ENCODE measurements at regions not wholly inside any gene's neighbourhood (a gene's known extent, or its start where the extent isn't known, plus 50 kb on each side); places are given as distances from the start of the nearest gene placed in this dataset.

- DNase-seq, result peak in 1 of 5 donors; percentile 19
- Histone ChIP-seq H3K27me3 (ENCODE audit: control insufficient read depth, insufficient read depth, low read length) (peaks cover 48% of the 10 kb centered on the region), H3K4me1 (ENCODE audit: control insufficient read depth in 2 of 3, insufficient read depth in 2 of 3, low read depth in 1 of 3, low read length in 3 of 3) (peaks cover 0 to 4% (median 0%) of the 10 kb centered on the region in 3 donors), H3K36me3 (ENCODE audit: control insufficient read depth in 2 of 3, insufficient read depth in 3 of 3, low read length in 3 of 3) (no peaks in the 10 kb centered on the region), H3K9me3 (ENCODE audit: control insufficient read depth in 2 of 3, insufficient read depth in 1 of 3, low read length in 3 of 3) (no peaks in the 10 kb centered on the region), H3K4me3 (ENCODE audit: low read length in 3 of 3) (no peak overlapping the region), H3K27ac (ENCODE audit: low read depth in 2 of 2, low read length in 2 of 2) (no peak overlapping the region), H3K9ac (ENCODE audit: low read length in 3 of 3) (no peak overlapping the region)
- intact Hi-C loops (cut with DNase I), result no loop called here
- no peak for TF ChIP-seq CTCF (IDR thresholded peaks at IDR 0.05; ENCODE audit: borderline replicate concordance, extremely low read depth, insufficient read depth)
- no peak for FAIRE-seq
These were observed 57.1 kb upstream of the NKAP start for GRCh38 chrX:120000490-120001246.

- peak in 1 of 5 donors; percentile 53 for DNase-seq
- no peak overlapping the region for H3K9ac ChIP-seq (ENCODE audit: low read length in 3 of 3)
- no peak for FAIRE-seq
- no peaks in the 10 kb centered on the region for H3K9me3 ChIP-seq (ENCODE audit: control insufficient read depth in 2 of 3, insufficient read depth in 1 of 3, low read length in 3 of 3)
- no peak overlapping the region for H3K27ac ChIP-seq (ENCODE audit: low read depth in 2 of 2, low read length in 2 of 2)
- no peak for TF ChIP-seq CTCF (IDR thresholded peaks at IDR 0.05; ENCODE audit: borderline replicate concordance, extremely low read depth, insufficient read depth)
- no peak overlapping the region for H3K4me3 ChIP-seq (ENCODE audit: low read length in 3 of 3)
- peaks cover 57% of the 10 kb centered on the region for H3K27me3 ChIP-seq (ENCODE audit: control insufficient read depth, insufficient read depth, low read length)
- H3K4me1 ChIP-seq (ENCODE audit: control insufficient read depth in 2 of 3, insufficient read depth in 2 of 3, low read depth in 1 of 3, low read length in 3 of 3), result peaks cover 0 to 4% (median 0%) of the 10 kb centered on the region in 3 donors
- H3K36me3 ChIP-seq (ENCODE audit: control insufficient read depth in 2 of 3, insufficient read depth in 3 of 3, low read length in 3 of 3), result no peaks in the 10 kb centered on the region
- intact Hi-C loops (cut with DNase I), result no loop called here
These were observed 55.6 kb upstream of the NKAP start for GRCh38 chrX:119999087-119999634.

- no peak overlapping the region for H3K4me3 ChIP-seq (ENCODE audit: low read length in 3 of 3)
- no peak overlapping the region for H3K27ac ChIP-seq (ENCODE audit: low read depth in 2 of 2, low read length in 2 of 2)
- no peaks in the 10 kb centered on the region for H3K36me3 ChIP-seq (ENCODE audit: control insufficient read depth in 2 of 3, insufficient read depth in 3 of 3, low read length in 3 of 3)
- peaks cover 0 to 4% (median 0%) of the 10 kb centered on the region in 3 donors for H3K4me1 ChIP-seq (ENCODE audit: control insufficient read depth in 2 of 3, insufficient read depth in 2 of 3, low read depth in 1 of 3, low read length in 3 of 3)
- peaks cover 62% of the 10 kb centered on the region for H3K27me3 ChIP-seq (ENCODE audit: control insufficient read depth, insufficient read depth, low read length)
- H3K9ac ChIP-seq (ENCODE audit: low read length in 3 of 3), result no peak overlapping the region
- no peak for FAIRE-seq
- no peak for TF ChIP-seq CTCF (IDR thresholded peaks at IDR 0.05; ENCODE audit: borderline replicate concordance, extremely low read depth, insufficient read depth)
- no peaks in the 10 kb centered on the region for H3K9me3 ChIP-seq (ENCODE audit: control insufficient read depth in 2 of 3, insufficient read depth in 1 of 3, low read length in 3 of 3)
- no peak for DNase-seq
- intact Hi-C loops (cut with DNase I), result no loop called here
These were observed 54.0 kb upstream of the NKAP start for GRCh38 chrX:119997570-119997969.
